K562 (cell line): ENCODE measurements at regions not wholly inside any gene's neighbourhood (a gene's known extent, or its start where the extent isn't known, plus 50 kb on each side); places are given as distances from the start of the nearest gene placed in this dataset.

Source experiments
- CTCF ChIP-seq, 3 experiments: IDR thresholded peaks in 2 of 3; conservative IDR thresholded peaks in 1 of 3; 2 replicates each; pipeline ENCODE4 v1.5.1; 2011 to 2012; ENCODE audit warnings: low read length in 3 of 3, mild to moderate bottlenecking in 3 of 3, control low read depth in 2 of 3, improper control_type of control experiment in 1 of 3, inconsistent platforms in 1 of 3, low read depth in 1 of 3, mixed read lengths in 1 of 3, moderate library complexity in 1 of 3; ENCODE audit not compliant: insufficient read depth in 2 of 3
- FOXM1 ChIP-seq, 2 experiments: fragments of 450-650 bp in 1 of 2; sonication (generic) in 1 of 2; formaldehyde crosslinking in 1 of 2; IDR thresholded peaks; 2 replicates each; pipeline versions ENCODE4 v1.6.1 to v1.9.0; 2017 to 2022; ENCODE audit warnings: low read depth in 2 of 2, mild to moderate bottlenecking in 2 of 2, missing genetic modification reagents in 1 of 2, moderate library complexity in 1 of 2
- HMGN3 ChIP-seq: IDR thresholded peaks from 2 replicates; pipeline ENCODE4 v1.6.1; 2011; ENCODE audit warnings: borderline replicate concordance, low read depth, mild to moderate bottlenecking, mixed read lengths, low read length; ENCODE audit not compliant: insufficient read length; ENCODE audit errors: extremely low read depth
- SP1 ChIP-seq: sonication (generic); formaldehyde crosslinking; IDR thresholded peaks from 2 replicates; pipeline ENCODE4 v1.8.1; 2022; ENCODE audit warnings: mild to moderate bottlenecking, missing genetic modification reagents
- STAT5A ChIP-seq: IDR thresholded peaks from 2 replicates; pipeline ENCODE4 v1.6.1; 2012; ENCODE audit warnings: low read length, inconsistent platforms, borderline replicate concordance

DNA sequence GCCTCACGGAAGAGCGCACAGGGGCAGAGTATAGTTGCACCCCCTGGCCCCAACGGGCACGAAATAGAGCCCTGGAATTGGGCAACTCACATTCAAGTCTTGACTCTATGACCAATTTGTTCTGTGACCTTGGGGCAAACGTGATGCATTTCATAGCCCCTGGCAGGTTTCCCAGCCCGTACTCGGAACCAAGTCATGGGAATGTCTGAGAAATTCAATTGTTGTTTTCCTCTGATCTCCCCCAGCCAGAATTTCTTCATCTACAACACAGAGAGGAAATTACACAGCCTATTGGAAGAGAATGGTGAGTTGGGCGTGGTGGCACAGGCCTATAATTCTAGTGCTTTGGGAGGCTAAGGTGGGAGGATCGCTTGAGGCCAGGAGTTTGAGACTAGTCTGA, 322.3 kb upstream of the SULF2 start:
- no peak for TF ChIP-seq SP1 (CRISPR knock-in tag)
- no peak for TF ChIP-seq CTCF (IDR thresholded peaks at IDR 0.05 in 2 of 3, conservative IDR thresholded peaks at IDR 0.05 in 1 of 3; ENCODE audit: insufficient read depth in 2 of 3, low read depth in 1 of 3, low read length in 3 of 3)
- TF ChIP-seq HMGN3, result no peak
- TF ChIP-seq FOXM1 (IDR thresholded peaks at IDR 0.05; ENCODE audit: low read depth), result no peak
- TF ChIP-seq FOXM1 (CRISPR knock-in tag; IDR thresholded peaks at IDR 0.05; ENCODE audit: low read depth), result no peak
- no peak for TF ChIP-seq STAT5A
